Hematopoietic multipotent progenitor cell treated with erythropoietin and hydrocortisone succinate and interleukin-3 and kit ligand, for 8 days (in vitro differentiated cells): ENCODE measurements at regions not wholly inside any gene's neighbourhood (a gene's known extent, or its start where the extent isn't known, plus 50 kb on each side); places are given as distances from the start of the nearest gene placed in this dataset.

ENCODE experiments used
- DNase-seq: peaks from one replicate; pipeline ENCODE4 v3.0.0-alpha.2; 2015

- no peak for DNase-seq
Observed at GRCh38 chr1:87512431-87512830, 183.8 kb downstream of the LMO4 start.

- no peak for DNase-seq
Observed at GRCh38 chr1:87513255-87513654, 184.6 kb downstream of the LMO4 start.

- no peak for DNase-seq
Observed at GRCh38 chr1:87513966-87514660, 185.4 kb downstream of the LMO4 start.

- no peak for DNase-seq
Observed at GRCh38 chr1:87515781-87516180, 187.1 kb downstream of the LMO4 start.

- DNase-seq, result no peak
Observed at GRCh38 chr1:87518794-87519193, 190.1 kb downstream of the LMO4 start.

GRCh38 chr1:87521452-87521851, 192.8 kb downstream of the LMO4 start:
- DNase-seq, result no peak

- DNase-seq, result no peak
Observed at GRCh38 chr1:87523466-87523865, 194.8 kb downstream of the LMO4 start.

- DNase-seq, result no peak
Observed at GRCh38 chr1:87524021-87524754, 195.5 kb downstream of the LMO4 start.

GRCh38 chr1:87528754-87529517, 200.3 kb downstream of the LMO4 start:
- DNase-seq, result no peak

- DNase-seq, result no peak
Observed at GRCh38 chr1:87530042-87530807, 201.5 kb downstream of the LMO4 start.

GRCh38 chr1:87535551-87535950, 206.9 kb downstream of the LMO4 start:
- DNase-seq, result no peak

- DNase-seq, result no peak
Observed at GRCh38 chr1:87539147-87539546, 210.5 kb downstream of the LMO4 start.

- DNase-seq, result no peak
Observed at GRCh38 chr1:87542697-87543096, 214.0 kb downstream of the LMO4 start.

- DNase-seq, result no peak
Observed at GRCh38 chr1:87549738-87550137, 221.1 kb downstream of the LMO4 start.

GRCh38 chr1:87553511-87553910, 224.8 kb downstream of the LMO4 start:
- DNase-seq, result no peak

GRCh38 chr1:87555366-87555765, 226.7 kb downstream of the LMO4 start:
- no peak for DNase-seq

- no peak for DNase-seq
Observed at GRCh38 chr1:87556326-87556725, 227.6 kb downstream of the LMO4 start.

GRCh38 chr1:87558921-87559320, 230.2 kb downstream of the LMO4 start:
- DNase-seq, result no peak

GRCh38 chr1:87560137-87560536, 231.5 kb downstream of the LMO4 start:
- DNase-seq, result no peak

- no peak for DNase-seq
Observed at GRCh38 chr1:87560601-87561360, 232.1 kb downstream of the LMO4 start.

- no peak for DNase-seq
Observed at GRCh38 chr1:87563211-87563610, 234.5 kb downstream of the LMO4 start.

- DNase-seq, result no peak
Observed at GRCh38 chr1:87565861-87566260, 237.2 kb downstream of the LMO4 start.
